ENCODE measurements at regions not wholly inside any gene's neighbourhood (a gene's known extent, or its start where the extent isn't known, plus 50 kb on each side); places are given as distances from the start of the nearest gene placed in this dataset.

GRCh38 chr6:167653561-167653960, 173.2 kb upstream of the AFDN start:
- intact Hi-C loops (cut with micrococcal nuclease), result no loop called here
- no peaks in the 10 kb centered on the region for H3K9me3 Mint-ChIP-seq
- no peaks in the 10 kb centered on the region for H3K27me3 Mint-ChIP-seq (ENCODE audit: low read depth)
- no peak overlapping the region for H3K27ac Mint-ChIP-seq
- H3K4me1 Mint-ChIP-seq (ENCODE audit: low read depth), result no peaks in the 10 kb centered on the region
- no peak overlapping the region for H3K4me3 Mint-ChIP-seq (ENCODE audit: low read depth)
- H3K36me3 Mint-ChIP-seq (ENCODE audit: low read depth), result no peaks in the 10 kb centered on the region
- no peak for DNase-seq (ENCODE audit: low spot score)

- H3K36me3 Mint-ChIP-seq (ENCODE audit: low read depth), result no peaks in the 10 kb centered on the region
- no peak overlapping the region for H3K4me3 Mint-ChIP-seq (ENCODE audit: low read depth)
- no peaks in the 10 kb centered on the region for H3K4me1 Mint-ChIP-seq (ENCODE audit: low read depth)
- DNase-seq (ENCODE audit: low spot score), result no peak
- H3K27me3 Mint-ChIP-seq (ENCODE audit: low read depth), result no peaks in the 10 kb centered on the region
- intact Hi-C loops (cut with micrococcal nuclease), result no loop called here
- H3K9me3 Mint-ChIP-seq, result no peaks in the 10 kb centered on the region
- no peak overlapping the region for H3K27ac Mint-ChIP-seq
Measured at GRCh38 chr6:167654389-167654788, 172.3 kb upstream of the AFDN start.

GRCh38 chr6:167655174-167655821, 171.4 kb upstream of the AFDN start:
- Mint-ChIP-seq H3K27me3 (ENCODE audit: low read depth) (no peaks in the 10 kb centered on the region), H3K36me3 (ENCODE audit: low read depth) (no peaks in the 10 kb centered on the region), H3K27ac (no peak overlapping the region), H3K4me1 (ENCODE audit: low read depth) (no peaks in the 10 kb centered on the region), H3K4me3 (ENCODE audit: low read depth) (no peak overlapping the region), H3K9me3 (no peaks in the 10 kb centered on the region)
- DNase-seq (ENCODE audit: low spot score), result no peak
- intact Hi-C loops (cut with micrococcal nuclease), result no loop called here

GRCh38 chr6:167658106-167658505, 168.6 kb upstream of the AFDN start:
- no peaks in the 10 kb centered on the region for H3K9me3 Mint-ChIP-seq
- H3K27ac Mint-ChIP-seq, result no peak overlapping the region
- DNase-seq (ENCODE audit: low spot score), result no peak
- H3K4me3 Mint-ChIP-seq (ENCODE audit: low read depth), result no peak overlapping the region
- no peaks in the 10 kb centered on the region for H3K4me1 Mint-ChIP-seq (ENCODE audit: low read depth)
- intact Hi-C loops (cut with micrococcal nuclease), result no loop called here
- H3K27me3 Mint-ChIP-seq (ENCODE audit: low read depth), result no peaks in the 10 kb centered on the region
- H3K36me3 Mint-ChIP-seq (ENCODE audit: low read depth), result no peaks in the 10 kb centered on the region

- Mint-ChIP-seq H3K27ac (no peak overlapping the region), H3K36me3 (ENCODE audit: low read depth) (no peaks in the 10 kb centered on the region), H3K4me3 (ENCODE audit: low read depth) (no peak overlapping the region), H3K4me1 (ENCODE audit: low read depth) (no peaks in the 10 kb centered on the region), H3K9me3 (no peaks in the 10 kb centered on the region), H3K27me3 (ENCODE audit: low read depth) (no peaks in the 10 kb centered on the region)
- intact Hi-C loops (cut with micrococcal nuclease), result no loop called here
- DNase-seq (ENCODE audit: low spot score), result no peak
Measured at GRCh38 chr6:167659046-167659445, 167.7 kb upstream of the AFDN start.

GRCh38 chr6:167660424-167660823, 166.3 kb upstream of the AFDN start:
- Mint-ChIP-seq H3K36me3 (ENCODE audit: low read depth) (no peaks in the 10 kb centered on the region), H3K9me3 (no peaks in the 10 kb centered on the region), H3K4me1 (ENCODE audit: low read depth) (no peaks in the 10 kb centered on the region), H3K27me3 (ENCODE audit: low read depth) (peaks cover 1% of the 10 kb centered on the region), H3K4me3 (ENCODE audit: low read depth) (no peak overlapping the region), H3K27ac (no peak overlapping the region)
- intact Hi-C loops (cut with micrococcal nuclease), result no loop called here
- no peak for DNase-seq (ENCODE audit: low spot score)

- no peak for DNase-seq (ENCODE audit: low spot score)
- intact Hi-C loops (cut with micrococcal nuclease), result no loop called here
- Mint-ChIP-seq H3K9me3 (no peaks in the 10 kb centered on the region), H3K27ac (no peak overlapping the region), H3K36me3 (ENCODE audit: low read depth) (no peaks in the 10 kb centered on the region), H3K27me3 (ENCODE audit: low read depth) (peaks cover 1% of the 10 kb centered on the region), H3K4me1 (ENCODE audit: low read depth) (no peaks in the 10 kb centered on the region), H3K4me3 (ENCODE audit: low read depth) (no peak overlapping the region)
Measured at GRCh38 chr6:167660944-167661551, 165.7 kb upstream of the AFDN start.

GRCh38 chr6:167661552-167662044, 165.1 kb upstream of the AFDN start:
- no peak overlapping the region for H3K27ac Mint-ChIP-seq
- no peaks in the 10 kb centered on the region for H3K36me3 Mint-ChIP-seq (ENCODE audit: low read depth)
- no peaks in the 10 kb centered on the region for H3K9me3 Mint-ChIP-seq
- no peak for DNase-seq (ENCODE audit: low spot score)
- no peak overlapping the region for H3K4me3 Mint-ChIP-seq (ENCODE audit: low read depth)
- intact Hi-C loops (cut with micrococcal nuclease), result no loop called here
- H3K27me3 Mint-ChIP-seq (ENCODE audit: low read depth), result peaks cover 1% of the 10 kb centered on the region
- no peaks in the 10 kb centered on the region for H3K4me1 Mint-ChIP-seq (ENCODE audit: low read depth)

- Mint-ChIP-seq H3K4me1 (ENCODE audit: low read depth) (no peaks in the 10 kb centered on the region), H3K4me3 (ENCODE audit: low read depth) (no peak overlapping the region), H3K9me3 (no peaks in the 10 kb centered on the region), H3K36me3 (ENCODE audit: low read depth) (no peaks in the 10 kb centered on the region), H3K27ac (no peak overlapping the region), H3K27me3 (ENCODE audit: low read depth) (peaks cover 1% of the 10 kb centered on the region)
- intact Hi-C loops (cut with micrococcal nuclease), result no loop called here
- no peak for DNase-seq (ENCODE audit: low spot score)
Measured at GRCh38 chr6:167662075-167662880, 164.4 kb upstream of the AFDN start.

- Mint-ChIP-seq H3K27me3 (ENCODE audit: low read depth) (peaks cover 1% of the 10 kb centered on the region), H3K4me1 (ENCODE audit: low read depth) (no peaks in the 10 kb centered on the region), H3K36me3 (ENCODE audit: low read depth) (no peaks in the 10 kb centered on the region), H3K27ac (no peak overlapping the region), H3K9me3 (no peaks in the 10 kb centered on the region), H3K4me3 (ENCODE audit: low read depth) (no peak overlapping the region)
- no peak for DNase-seq (ENCODE audit: low spot score)
- intact Hi-C loops (cut with micrococcal nuclease), result no loop called here
Measured at GRCh38 chr6:167662881-167663205, 163.9 kb upstream of the AFDN start.

GRCh38 chr6:167663316-167663715, 163.4 kb upstream of the AFDN start:
- Mint-ChIP-seq H3K27ac (no peak overlapping the region), H3K4me3 (ENCODE audit: low read depth) (no peak overlapping the region), H3K4me1 (ENCODE audit: low read depth) (no peaks in the 10 kb centered on the region), H3K36me3 (ENCODE audit: low read depth) (no peaks in the 10 kb centered on the region), H3K9me3 (no peaks in the 10 kb centered on the region), H3K27me3 (ENCODE audit: low read depth) (peaks cover 1% of the 10 kb centered on the region)
- intact Hi-C loops (cut with micrococcal nuclease), result no loop called here
- no peak for DNase-seq (ENCODE audit: low spot score)

GRCh38 chr6:167663784-167664443, 162.8 kb upstream of the AFDN start:
- Mint-ChIP-seq H3K36me3 (ENCODE audit: low read depth) (no peaks in the 10 kb centered on the region), H3K9me3 (no peaks in the 10 kb centered on the region), H3K27ac (no peak overlapping the region), H3K27me3 (ENCODE audit: low read depth) (peaks cover 1% of the 10 kb centered on the region), H3K4me3 (ENCODE audit: low read depth) (no peak overlapping the region), H3K4me1 (ENCODE audit: low read depth) (no peaks in the 10 kb centered on the region)
- intact Hi-C loops (cut with micrococcal nuclease), result no loop called here
- DNase-seq (ENCODE audit: low spot score), result no peak

All from activated T-helper 2 cell treated with anti-CD3 and anti-CD28 coated beads, Interferon-gamma antibody, Interleukin-2, Interleukin-4, amounts not matched to agents 10 μg/mL and 5 μg/mL and 100 μg/mL, durations not matched to agents 14 hours and 24 hours and 36 hours (primary cell).